Sigmoid colon (tissue), 4 donors: ENCODE measurements at regions not wholly inside any gene's neighbourhood (a gene's known extent, or its start where the extent isn't known, plus 50 kb on each side); places are given as distances from the start of the nearest gene placed in this dataset.

ENCODE experiments used
- POLR2A ChIP-seq, 2 donors: fragments of 450-650 bp; IDR thresholded peaks; one replicate each; pipeline ENCODE4 v1.6.1; 2016; ENCODE audit warnings: antibody characterized with exemption in 2 of 2, mild to moderate bottlenecking in 2 of 2, moderate library complexity in 2 of 2
- POLR2AphosphoS5 ChIP-seq, 4 donors: sonication (generic); formaldehyde crosslinking; IDR thresholded peaks; one replicate each; pipeline ENCODE4 v1.6.1; 2017; ENCODE audit warnings: antibody characterized with exemption in 4 of 4
- TF ChIP-seq, protein P1 (sequence below), 4 experiments: fragments of 450-650 bp in 3 of 4; fragments of 200-600 bp in 1 of 4; IDR thresholded peaks; one replicate each; pipeline ENCODE4 v1.5.1; 2016 to 2019; ENCODE audit warnings: antibody characterized with exemption in 4 of 4, mild to moderate bottlenecking in 3 of 4, moderate library complexity in 2 of 4

DNA sequence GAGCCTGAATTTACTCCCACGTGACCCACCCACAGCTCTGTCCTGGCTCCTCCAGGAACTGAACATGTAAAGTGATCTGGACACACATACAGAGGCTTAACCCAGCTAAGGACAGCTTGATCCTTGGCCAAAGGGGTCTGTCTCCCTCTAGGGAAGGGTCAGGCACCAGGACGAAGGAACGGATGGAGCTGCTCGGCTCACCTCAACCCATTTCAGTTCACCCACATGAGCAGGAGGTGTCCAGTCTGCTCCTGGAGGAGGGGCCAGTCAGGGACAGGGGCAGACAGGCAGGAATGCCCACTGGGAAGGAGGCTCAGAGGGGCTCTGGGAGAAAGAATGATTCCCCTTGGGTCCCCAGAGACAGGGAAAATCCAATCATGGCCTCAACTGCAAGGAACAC, 567.2 kb downstream of the PTPRU start:
- TF ChIP-seq, protein P1, sequence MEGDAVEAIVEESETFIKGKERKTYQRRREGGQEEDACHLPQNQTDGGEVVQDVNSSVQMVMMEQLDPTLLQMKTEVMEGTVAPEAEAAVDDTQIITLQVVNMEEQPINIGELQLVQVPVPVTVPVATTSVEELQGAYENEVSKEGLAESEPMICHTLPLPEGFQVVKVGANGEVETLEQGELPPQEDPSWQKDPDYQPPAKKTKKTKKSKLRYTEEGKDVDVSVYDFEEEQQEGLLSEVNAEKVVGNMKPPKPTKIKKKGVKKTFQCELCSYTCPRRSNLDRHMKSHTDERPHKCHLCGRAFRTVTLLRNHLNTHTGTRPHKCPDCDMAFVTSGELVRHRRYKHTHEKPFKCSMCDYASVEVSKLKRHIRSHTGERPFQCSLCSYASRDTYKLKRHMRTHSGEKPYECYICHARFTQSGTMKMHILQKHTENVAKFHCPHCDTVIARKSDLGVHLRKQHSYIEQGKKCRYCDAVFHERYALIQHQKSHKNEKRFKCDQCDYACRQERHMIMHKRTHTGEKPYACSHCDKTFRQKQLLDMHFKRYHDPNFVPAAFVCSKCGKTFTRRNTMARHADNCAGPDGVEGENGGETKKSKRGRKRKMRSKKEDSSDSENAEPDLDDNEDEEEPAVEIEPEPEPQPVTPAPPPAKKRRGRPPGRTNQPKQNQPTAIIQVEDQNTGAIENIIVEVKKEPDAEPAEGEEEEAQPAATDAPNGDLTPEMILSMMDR (IDR thresholded peaks at IDR 0.05) = no peak
- TF ChIP-seq POLR2AphosphoS5 (IDR thresholded peaks at IDR 0.05) = no peak
- no peak for TF ChIP-seq POLR2A (IDR thresholded peaks at IDR 0.05)
